ENCODE measurements at regions not wholly inside any gene's neighbourhood (a gene's known extent, or its start where the extent isn't known, plus 50 kb on each side); places are given as distances from the start of the nearest gene placed in this dataset.

- Mint-ChIP-seq H3K4me1 (ENCODE audit: low read depth) (no peaks in the 10 kb centered on the region), H3K4me3 (no peak overlapping the region), H3K9me3 (no peaks in the 10 kb centered on the region), H3K36me3 (ENCODE audit: low read depth) (no peaks in the 10 kb centered on the region), H3K27me3 (peaks cover 7% of the 10 kb centered on the region), H3K27ac (no peak overlapping the region)
- intact Hi-C loops (cut with micrococcal nuclease): no loop called here
Measured at GRCh38 chr6:169970306-169970988, 219.0 kb downstream of the ERMARD start.

GRCh38 chr6:169969372-169970099, 218.1 kb downstream of the ERMARD start:
- Mint-ChIP-seq H3K4me1 (ENCODE audit: low read depth) (no peaks in the 10 kb centered on the region), H3K27ac (no peak overlapping the region), H3K4me3 (no peak overlapping the region), H3K27me3 (peaks cover 3% of the 10 kb centered on the region), H3K9me3 (no peaks in the 10 kb centered on the region), H3K36me3 (ENCODE audit: low read depth) (no peaks in the 10 kb centered on the region)
- intact Hi-C loops (cut with micrococcal nuclease): no loop called here

DNA sequence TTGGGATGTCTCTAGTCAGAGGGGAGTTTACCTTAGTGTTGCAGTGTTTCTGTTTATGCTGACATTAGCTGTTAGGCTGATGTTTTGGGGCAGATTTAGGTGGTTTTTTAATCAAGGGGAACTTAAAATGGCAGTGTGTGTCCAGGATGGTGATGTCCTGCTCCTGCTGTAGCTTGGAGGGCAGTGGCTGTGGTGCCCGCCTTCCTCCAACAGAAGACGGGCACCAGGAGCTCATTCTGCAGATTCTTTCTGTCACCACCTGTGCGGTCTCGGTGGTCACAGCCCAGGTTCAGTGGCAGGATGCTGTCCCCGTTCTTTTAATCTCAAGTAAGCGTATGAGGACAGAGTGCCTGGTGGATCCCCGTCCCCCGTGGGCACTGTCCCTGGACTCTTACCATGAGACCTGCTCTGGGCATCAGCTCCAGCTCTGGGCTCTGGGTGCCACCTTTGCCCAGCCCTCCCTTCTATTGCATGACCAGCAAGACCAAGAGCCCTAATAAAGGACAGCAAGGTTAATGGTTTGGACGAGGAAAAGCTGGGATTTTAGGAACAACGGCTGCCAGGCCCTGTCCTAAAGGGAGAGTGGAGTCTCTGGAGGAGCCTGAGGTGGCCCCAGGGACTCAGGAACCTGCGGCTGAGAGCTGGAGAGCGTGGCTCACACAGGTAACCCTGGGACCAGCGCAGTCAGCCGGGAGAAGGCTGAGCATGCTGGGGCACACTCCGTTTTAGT, 217.3 kb downstream of the ERMARD start:
- no peak overlapping the region for H3K4me3 Mint-ChIP-seq
- H3K27ac Mint-ChIP-seq: no peak overlapping the region
- H3K27me3 Mint-ChIP-seq: peaks cover 3% of the 10 kb centered on the region
- H3K36me3 Mint-ChIP-seq (ENCODE audit: low read depth): no peaks in the 10 kb centered on the region
- intact Hi-C loops (cut with micrococcal nuclease): no loop called here
- H3K4me1 Mint-ChIP-seq (ENCODE audit: low read depth): no peaks in the 10 kb centered on the region
- H3K9me3 Mint-ChIP-seq: no peaks in the 10 kb centered on the region

DNA sequence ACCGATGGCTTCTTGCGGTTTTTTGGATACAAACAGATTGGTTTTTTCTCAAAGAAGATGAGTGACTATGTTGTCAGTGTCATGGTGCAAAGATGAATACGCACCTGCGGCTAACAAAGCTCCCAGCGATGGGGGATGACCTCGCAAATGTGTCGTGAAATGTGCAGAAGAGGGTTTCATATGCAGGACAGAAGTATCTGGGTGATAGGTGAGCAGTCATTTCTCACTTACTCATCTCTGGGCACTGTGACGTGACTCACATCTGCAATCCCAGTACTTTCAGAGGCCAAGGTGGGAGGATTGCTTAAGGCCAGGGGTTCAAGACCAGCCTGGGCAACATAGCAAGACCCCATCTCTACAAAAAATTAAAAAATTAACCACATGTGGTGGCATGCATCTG, 216.3 kb downstream of the ERMARD start:
- no peak overlapping the region for H3K27ac Mint-ChIP-seq

GRCh38 chr6:169966312-169967181, 215.1 kb downstream of the ERMARD start:
- no peaks in the 10 kb centered on the region for H3K9me3 Mint-ChIP-seq
- peaks cover 15% of the 10 kb centered on the region for H3K27me3 Mint-ChIP-seq
- H3K36me3 Mint-ChIP-seq (ENCODE audit: low read depth): no peaks in the 10 kb centered on the region
- no peaks in the 10 kb centered on the region for H3K4me1 Mint-ChIP-seq (ENCODE audit: low read depth)
- no peak overlapping the region for H3K4me3 Mint-ChIP-seq
- H3K27ac Mint-ChIP-seq: no peak overlapping the region
- intact Hi-C loops (cut with micrococcal nuclease): no loop called here

More for the DNA sequence above, 216.3 kb downstream of the ERMARD start:
- Mint-ChIP-seq H3K4me1 (ENCODE audit: low read depth) (no peaks in the 10 kb centered on the region), H3K4me3 (no peak overlapping the region), H3K9me3 (no peaks in the 10 kb centered on the region), H3K36me3 (ENCODE audit: low read depth) (no peaks in the 10 kb centered on the region), H3K27me3 (peaks cover 9% of the 10 kb centered on the region)
- intact Hi-C loops (cut with micrococcal nuclease): no loop called here

- Mint-ChIP-seq H3K27me3 (peaks cover 22% of the 10 kb centered on the region), H3K4me3 (no peak overlapping the region), H3K4me1 (ENCODE audit: low read depth) (no peaks in the 10 kb centered on the region), H3K9me3 (no peaks in the 10 kb centered on the region), H3K27ac (no peak overlapping the region), H3K36me3 (ENCODE audit: low read depth) (no peaks in the 10 kb centered on the region)
- intact Hi-C loops (cut with micrococcal nuclease): no loop called here
Measured at GRCh38 chr6:169965657-169966311, 214.4 kb downstream of the ERMARD start.

DNA sequence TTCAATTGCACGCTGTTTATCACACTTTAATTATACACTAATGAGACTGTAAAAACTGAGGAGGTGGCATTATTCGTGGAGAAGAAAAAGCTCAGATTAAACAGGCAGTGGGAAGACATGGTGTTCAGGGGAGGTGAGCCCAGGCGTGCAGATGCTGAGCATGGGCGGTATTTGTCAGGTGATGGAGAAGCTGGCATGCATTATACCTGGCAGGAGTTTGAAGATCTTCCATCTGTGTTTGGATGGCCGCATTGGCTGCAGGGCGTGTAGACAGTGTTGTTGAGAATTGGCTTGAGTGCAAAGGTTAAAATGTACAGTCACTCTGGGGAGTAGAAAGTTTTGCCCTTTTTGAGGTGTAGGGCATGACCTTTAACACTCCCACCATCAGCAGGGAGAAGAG, 213.8 kb downstream of the ERMARD start:
- intact Hi-C loops (cut with micrococcal nuclease): no loop called here
- no peak overlapping the region for H3K4me3 Mint-ChIP-seq

GRCh38 chr6:169964486-169965180, 213.2 kb downstream of the ERMARD start:
- Mint-ChIP-seq H3K4me3 (no peak overlapping the region), H3K4me1 (ENCODE audit: low read depth) (no peaks in the 10 kb centered on the region), H3K27me3 (peaks cover 27% of the 10 kb centered on the region), H3K36me3 (ENCODE audit: low read depth) (no peaks in the 10 kb centered on the region), H3K9me3 (no peaks in the 10 kb centered on the region), H3K27ac (no peak overlapping the region)
- intact Hi-C loops (cut with micrococcal nuclease): no loop called here

More for the DNA sequence above, 213.8 kb downstream of the ERMARD start:
- H3K4me1 Mint-ChIP-seq (ENCODE audit: low read depth): no peaks in the 10 kb centered on the region
- no peak overlapping the region for H3K27ac Mint-ChIP-seq
- H3K36me3 Mint-ChIP-seq (ENCODE audit: low read depth): no peaks in the 10 kb centered on the region
- no peaks in the 10 kb centered on the region for H3K9me3 Mint-ChIP-seq
- H3K27me3 Mint-ChIP-seq: peaks cover 22% of the 10 kb centered on the region

DNA sequence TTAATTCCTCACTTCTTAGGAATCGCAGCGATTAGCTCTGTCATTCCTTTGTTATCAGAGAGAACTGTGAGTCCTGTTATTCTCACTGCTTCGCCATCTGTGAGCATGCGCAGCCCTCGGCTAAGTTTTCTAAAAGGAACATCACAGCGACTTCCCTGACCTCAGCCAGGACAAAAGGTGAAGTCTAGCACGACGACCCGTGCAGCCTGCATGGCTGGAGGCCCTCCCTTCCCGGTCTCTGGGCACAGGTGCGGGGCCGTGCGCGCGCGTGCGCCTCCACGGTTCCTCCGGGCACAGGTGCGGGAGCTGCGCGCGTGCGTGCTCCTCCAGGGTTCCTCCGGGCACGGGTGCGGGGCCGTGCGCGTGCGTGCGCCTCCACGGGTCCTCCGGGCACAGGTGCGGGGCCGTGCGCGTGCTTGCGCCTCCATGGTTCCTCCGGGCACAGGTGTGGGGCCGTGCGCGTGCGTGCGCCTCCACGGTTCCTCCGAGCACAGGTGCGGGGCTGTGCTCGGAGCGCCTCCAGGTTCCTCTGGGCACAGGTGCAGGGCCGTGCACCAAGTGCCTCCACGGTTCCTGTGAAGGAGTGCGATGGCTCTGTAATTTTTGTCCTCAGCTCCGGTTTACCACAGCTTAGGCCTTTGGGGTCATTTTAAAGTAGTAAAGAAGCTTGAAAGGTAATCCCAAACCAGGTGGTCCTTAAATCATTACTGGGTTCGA, 212.3 kb downstream of the ERMARD start:
- H3K4me3 Mint-ChIP-seq: no peak overlapping the region
- no peak overlapping the region for H3K27ac Mint-ChIP-seq
- H3K4me1 Mint-ChIP-seq (ENCODE audit: low read depth): peaks cover 6% of the 10 kb centered on the region
- no peaks in the 10 kb centered on the region for H3K9me3 Mint-ChIP-seq
- no peaks in the 10 kb centered on the region for H3K36me3 Mint-ChIP-seq (ENCODE audit: low read depth)
- H3K27me3 Mint-ChIP-seq: peaks cover 29% of the 10 kb centered on the region
- intact Hi-C loops (cut with micrococcal nuclease): no loop called here

DNA sequence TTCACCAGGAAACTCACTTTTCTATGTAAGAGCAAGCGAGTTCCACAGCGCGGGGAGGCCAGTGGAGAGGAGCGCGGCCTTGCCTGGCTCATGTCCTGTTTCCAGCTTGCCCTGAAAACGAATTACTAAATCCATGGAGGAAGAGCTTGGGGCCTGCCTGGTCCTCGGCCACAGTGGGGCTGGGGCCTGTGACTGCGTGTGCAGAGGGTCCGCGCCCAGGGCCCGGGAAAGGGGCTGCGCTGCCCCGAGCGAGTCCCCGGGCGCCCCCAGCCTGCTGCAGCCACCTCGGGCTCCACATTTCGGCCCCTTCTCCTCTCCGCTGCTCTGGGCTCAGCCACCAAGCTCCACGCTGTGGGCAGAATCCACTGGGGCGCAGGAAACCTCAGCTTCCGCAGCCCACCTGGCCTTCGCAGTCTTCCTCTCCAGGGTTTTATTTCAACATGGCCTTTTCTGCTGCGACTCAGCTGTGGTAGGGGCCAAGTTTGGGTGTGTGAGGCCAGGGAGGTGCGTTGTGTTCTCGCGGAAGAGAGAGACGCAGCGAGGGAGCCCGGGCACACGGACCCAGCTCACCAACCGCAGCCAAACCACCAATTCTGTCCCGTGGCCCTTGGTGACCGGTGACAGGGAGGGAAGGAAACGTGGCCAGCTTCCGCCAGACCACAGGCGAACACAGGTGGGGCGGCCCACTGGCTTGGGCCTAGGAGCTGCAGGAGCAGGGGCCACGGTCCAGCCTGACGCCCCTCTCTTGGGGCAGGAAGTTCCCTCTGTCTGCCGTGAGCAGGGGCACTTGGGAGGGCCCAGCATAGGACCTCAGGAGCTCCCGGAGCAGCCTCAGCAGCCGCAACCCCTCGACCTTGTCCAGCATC, 211.4 kb downstream of the ERMARD start:
- H3K27ac Mint-ChIP-seq: no peak overlapping the region
- no peaks in the 10 kb centered on the region for H3K36me3 Mint-ChIP-seq (ENCODE audit: low read depth)
- peaks cover 29% of the 10 kb centered on the region for H3K27me3 Mint-ChIP-seq
- intact Hi-C loops (cut with micrococcal nuclease): no loop called here
- H3K9me3 Mint-ChIP-seq: no peaks in the 10 kb centered on the region
- peaks cover 7% of the 10 kb centered on the region for H3K4me1 Mint-ChIP-seq (ENCODE audit: low read depth)
- H3K4me3 Mint-ChIP-seq: no peak overlapping the region

- no peak overlapping the region for H3K27ac Mint-ChIP-seq
- H3K27me3 Mint-ChIP-seq: peaks cover 31% of the 10 kb centered on the region
- H3K9me3 Mint-ChIP-seq: no peaks in the 10 kb centered on the region
- intact Hi-C loops (cut with micrococcal nuclease): no loop called here
- H3K36me3 Mint-ChIP-seq (ENCODE audit: low read depth): no peaks in the 10 kb centered on the region
- peaks cover 12% of the 10 kb centered on the region for H3K4me1 Mint-ChIP-seq (ENCODE audit: low read depth)
- peak overlapping the region; percentile 18 for H3K4me3 Mint-ChIP-seq
Measured at GRCh38 chr6:169961772-169962561, 210.5 kb downstream of the ERMARD start.
